GM12878 (cell line): ENCODE measurements at regions not wholly inside any gene's neighbourhood (a gene's known extent, or its start where the extent isn't known, plus 50 kb on each side); places are given as distances from the start of the nearest gene placed in this dataset.

Experiments used
- CREB1 ChIP-seq: IDR thresholded peaks from 2 replicates; pipeline ENCODE4 v1.6.1; 2012; ENCODE audit warnings: low read depth, mild to moderate bottlenecking, inconsistent platforms
- CTCF ChIP-seq, 3 experiments: IDR thresholded peaks in 2 of 3; conservative IDR thresholded peaks in 1 of 3; 2 replicates each; pipeline ENCODE4 v1.5.1; 2011; ENCODE audit warnings: low read depth in 3 of 3, low read length in 3 of 3, mild to moderate bottlenecking in 3 of 3, control low read depth in 2 of 3, moderate library complexity in 2 of 3, inconsistent platforms in 1 of 3, mixed read lengths in 1 of 3; ENCODE audit not compliant: control insufficient read depth in 2 of 3, insufficient read depth in 1 of 3; ENCODE audit errors: extremely low read depth in 1 of 3
- CUX1 ChIP-seq: IDR thresholded peaks from 2 replicates; pipeline ENCODE4 v1.6.1; 2012; ENCODE audit warnings: improper control_type of control experiment, low read depth, low read length; ENCODE audit not compliant: insufficient replicate concordance
- EZH2 ChIP-seq: IDR thresholded peaks from 2 replicates; pipeline ENCODE4 v1.6.1; 2012; ENCODE audit warnings: low read depth, mild to moderate bottlenecking, control low read depth, inconsistent platforms, low read length, borderline replicate concordance; ENCODE audit not compliant: control insufficient read depth
- POU2F2 ChIP-seq: IDR thresholded peaks from 3 replicates; pipeline ENCODE4 v1.6.1; 2011; ENCODE audit warnings: low read depth, mild to moderate bottlenecking, low read length, borderline replicate concordance
- RFX5 ChIP-seq: IDR thresholded peaks from 2 replicates; pipeline ENCODE4 v1.6.1; 2011; ENCODE audit warnings: low read depth, low read length, improper control_type of control experiment
- TAF1 ChIP-seq: IDR thresholded peaks from 2 replicates; pipeline ENCODE4 v1.6.1; 2011; ENCODE audit warnings: mild to moderate bottlenecking, low read depth, low read length, borderline replicate concordance

GRCh38 chr16:5333991-5334390 lies 236.4 kb upstream of the EEF2KMT start:
- no peak for TF ChIP-seq CREB1
- TF ChIP-seq EZH2, result no peak
- TF ChIP-seq POU2F2, result no peak
- no peak for TF ChIP-seq RFX5
- no peak for TF ChIP-seq CUX1
- TF ChIP-seq TAF1, result no peak
- TF ChIP-seq CTCF (IDR thresholded peaks at IDR 0.05 in 2 of 3, conservative IDR thresholded peaks at IDR 0.05 in 1 of 3; ENCODE audit: control insufficient read depth in 2 of 3, extremely low read depth in 1 of 3, insufficient read depth in 1 of 3, low read depth in 3 of 3, low read length in 3 of 3), result no peak
